ENCODE measurements at regions not wholly inside any gene's neighbourhood (a gene's known extent, or its start where the extent isn't known, plus 50 kb on each side); places are given as distances from the start of the nearest gene placed in this dataset.

- TF ChIP-seq CTCF (IDR thresholded peaks at IDR 0.05; ENCODE audit: extremely low read depth in 1 of 2, insufficient read depth in 1 of 2, low read depth in 1 of 2, low read length in 2 of 2) (no peak), JUN (IDR thresholded peaks at IDR 0.05; ENCODE audit: borderline replicate concordance, insufficient read depth, insufficient read length, low read depth) (no peak), POLR2AphosphoS5 (IDR thresholded peaks at IDR 0.05; ENCODE audit: insufficient read depth, low read depth, low read length) (no peak), POLR2A (IDR thresholded peaks at IDR 0.05; ENCODE audit: low read depth, low read length) (no peak)
Observed at GRCh38 chr9:129245276-129245675, 67.2 kb upstream of the IER5L start.

All from endothelial cell of umbilical vein (primary cell).